ENCODE measurements at regions not wholly inside any gene's neighbourhood (a gene's known extent, or its start where the extent isn't known, plus 50 kb on each side); places are given as distances from the start of the nearest gene placed in this dataset.
"Not testable (repeated sequence)": the region's sequence is repeated elsewhere in the genome, so short reads cannot be mapped to it uniquely, and the experiment has no call there.

- DNase-seq: no peak
Observed at GRCh38 chr7:119640326-119640725, 632.6 kb upstream of the KCND2 start.

- DNase-seq: no peak
Observed at GRCh38 chr7:119640861-119641260, 632.1 kb upstream of the KCND2 start.

- no peak for DNase-seq
Observed at GRCh38 chr7:119643558-119643957, 629.4 kb upstream of the KCND2 start.

GRCh38 chr7:119647286-119647685, 625.7 kb upstream of the KCND2 start:
- DNase-seq: no peak

GRCh38 chr7:119648752-119649151, 624.2 kb upstream of the KCND2 start:
- not testable (repeated sequence) for DNase-seq

- DNase-seq: no peak
Observed at GRCh38 chr7:119660080-119660479, 612.9 kb upstream of the KCND2 start.

GRCh38 chr7:119664601-119665000, 608.4 kb upstream of the KCND2 start:
- DNase-seq: no peak

GRCh38 chr7:119665796-119666195, 607.2 kb upstream of the KCND2 start:
- DNase-seq: no peak

- no peak for DNase-seq
Observed at GRCh38 chr7:119681336-119681735, 591.6 kb upstream of the KCND2 start.

GRCh38 chr7:119684763-119685162, 588.2 kb upstream of the KCND2 start:
- DNase-seq: no peak

- no peak for DNase-seq
Observed at GRCh38 chr7:119685906-119686305, 587.1 kb upstream of the KCND2 start.

GRCh38 chr7:119688831-119689230, 584.1 kb upstream of the KCND2 start:
- DNase-seq: no peak

- DNase-seq: no peak
Observed at GRCh38 chr7:119692541-119692940, 580.4 kb upstream of the KCND2 start.

GRCh38 chr7:119694506-119694905, 578.5 kb upstream of the KCND2 start:
- no peak for DNase-seq

- no peak for DNase-seq
Observed at GRCh38 chr7:119696336-119696735, 576.6 kb upstream of the KCND2 start.

- peak in 1 of 2 experiments; percentile 8 for DNase-seq
Observed at GRCh38 chr7:119703895-119704294, 569.1 kb upstream of the KCND2 start.

- no peak for DNase-seq
Observed at GRCh38 chr7:119706608-119707007, 566.4 kb upstream of the KCND2 start.

- no peak for DNase-seq
Observed at GRCh38 chr7:119708891-119709290, 564.1 kb upstream of the KCND2 start.

GRCh38 chr7:119711104-119711503, 561.9 kb upstream of the KCND2 start:
- DNase-seq: no peak

GRCh38 chr7:119712886-119713462, 560.0 kb upstream of the KCND2 start:
- DNase-seq: no peak

- DNase-seq: no peak
Observed at GRCh38 chr7:119713606-119714005, 559.4 kb upstream of the KCND2 start.

GRCh38 chr7:119720541-119720940, 552.4 kb upstream of the KCND2 start:
- DNase-seq: no peak

GRCh38 chr7:119724041-119724792, 548.8 kb upstream of the KCND2 start:
- no peak for DNase-seq

GRCh38 chr7:119733127-119733879, 539.7 kb upstream of the KCND2 start:
- no peak for DNase-seq
